ENCODE measurements at regions not wholly inside any gene's neighbourhood (a gene's known extent, or its start where the extent isn't known, plus 50 kb on each side); places are given as distances from the start of the nearest gene placed in this dataset.

DNA sequence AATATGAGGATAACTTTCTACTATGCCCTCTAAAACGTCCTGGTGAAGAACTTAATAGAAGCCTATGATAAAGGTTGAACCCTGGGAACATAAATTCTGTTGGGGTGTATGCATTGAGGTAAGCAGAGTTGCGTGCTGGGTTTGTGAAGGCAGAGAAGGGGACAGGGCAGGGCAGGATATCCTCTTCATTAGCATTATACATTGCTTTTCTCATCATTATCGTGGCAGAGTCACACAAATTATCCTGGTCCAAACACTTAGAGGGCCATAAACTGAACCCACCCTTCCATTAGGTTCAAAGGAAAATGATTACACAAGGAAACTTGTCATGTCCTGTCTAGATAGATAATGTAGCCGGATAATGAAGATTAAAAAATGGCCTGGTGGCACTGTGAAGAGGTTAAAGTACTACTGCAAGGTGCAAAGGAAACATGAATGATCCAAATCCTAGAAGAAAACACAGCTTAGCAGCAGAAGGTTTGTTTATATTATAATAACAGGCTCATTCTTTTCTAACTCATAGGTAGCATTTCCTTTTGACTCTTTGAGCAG is 189.1 kb downstream of the SPCS3 start:
- no peak for DNase-seq

DNA sequence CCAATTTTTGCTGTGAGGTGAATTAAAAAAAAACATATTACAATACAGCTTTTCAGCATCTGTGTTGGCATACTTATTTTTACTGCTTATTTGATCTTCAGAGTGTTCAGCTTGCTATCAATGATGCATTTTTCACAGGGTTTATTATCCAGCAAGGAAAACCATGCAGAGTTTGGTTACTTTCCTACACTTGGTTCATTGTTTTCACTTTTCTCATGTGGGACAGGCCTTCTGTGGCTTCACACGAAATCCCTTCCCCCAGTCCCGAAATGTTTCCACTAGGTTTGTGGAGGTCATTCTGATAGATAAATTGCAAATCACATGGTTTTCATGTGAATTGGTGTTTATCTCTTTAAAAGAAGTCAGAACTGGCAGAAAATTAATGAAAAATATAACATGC is 205.8 kb downstream of the SPCS3 start:
- DNase-seq, result no peak

DNA sequence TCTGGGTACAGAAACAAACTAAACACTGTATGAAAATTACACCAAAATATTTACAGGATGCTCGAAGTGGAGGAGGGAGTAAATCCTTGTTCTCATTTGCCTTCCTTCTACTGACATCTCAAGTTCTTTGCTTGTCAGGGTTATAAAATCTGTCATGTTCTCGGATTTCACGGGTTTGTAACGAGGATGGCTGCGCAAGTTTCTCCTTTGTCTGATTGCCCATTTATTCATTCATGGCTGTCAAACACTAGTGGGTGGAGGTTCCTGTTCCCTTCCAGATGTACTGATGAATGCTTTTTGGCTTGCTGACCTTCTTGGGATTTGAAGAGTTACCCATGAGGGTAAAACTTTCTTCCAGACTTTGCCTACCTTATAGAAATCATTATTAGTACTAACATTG is 206.9 kb downstream of the SPCS3 start:
- DNase-seq, result no peak

DNA sequence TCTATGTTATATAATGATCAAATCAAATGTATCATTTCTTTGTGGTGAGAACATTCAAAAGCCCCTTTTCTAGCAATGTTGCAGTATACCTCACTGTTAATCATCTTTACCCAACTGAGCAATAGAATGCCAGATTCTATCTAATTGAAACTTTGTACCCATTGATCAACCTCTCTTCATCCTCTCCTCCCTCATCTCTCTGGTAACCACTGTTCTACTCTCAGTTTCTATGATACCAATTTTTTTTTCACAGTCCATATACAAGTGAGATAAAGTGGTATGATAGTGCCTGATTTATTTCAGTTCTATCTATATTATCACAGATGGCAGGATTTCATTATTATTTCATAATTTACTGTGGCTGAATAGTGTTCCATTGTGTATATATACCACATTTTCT is 209.8 kb downstream of the SPCS3 start:
- no peak for DNase-seq

- DNase-seq, result no peak
Measured at GRCh38 chr4:176533159-176533558, 213.4 kb downstream of the SPCS3 start.

- DNase-seq, result peak; percentile 18
Measured at GRCh38 chr4:176534566-176534965, 214.8 kb downstream of the SPCS3 start.

DNA sequence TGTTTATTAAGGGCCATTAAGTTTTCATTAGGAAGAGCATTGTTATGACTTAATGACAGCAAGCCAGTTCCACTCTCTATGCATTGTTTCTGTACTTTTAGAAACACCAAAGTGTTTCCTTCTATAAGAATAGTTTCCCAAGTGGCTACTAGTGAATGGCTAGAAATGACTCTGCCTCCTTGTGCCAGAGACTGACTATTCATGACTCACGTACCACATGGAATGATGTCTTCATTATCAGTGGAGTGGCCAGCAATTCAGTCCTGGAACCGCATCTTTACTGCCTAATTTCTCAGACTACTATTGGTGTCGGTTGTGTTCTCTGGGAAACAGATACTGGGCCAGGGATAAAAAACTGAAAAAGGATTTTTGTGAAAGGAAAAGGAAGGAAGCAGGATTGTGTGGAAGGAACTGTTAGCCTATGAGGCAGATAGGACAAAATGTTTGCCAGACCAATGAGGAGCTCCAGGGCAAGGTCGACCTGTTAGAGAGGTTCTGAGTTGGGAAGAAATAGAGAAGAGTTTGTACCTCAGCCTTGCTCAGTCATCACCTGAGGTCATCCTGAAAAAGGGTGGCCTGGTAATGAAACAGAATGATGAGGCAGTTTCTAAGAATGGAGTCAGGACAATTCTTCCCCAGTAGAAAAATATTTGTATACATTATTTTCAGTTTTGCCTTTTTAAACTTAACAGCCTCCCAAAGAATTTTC is 218.6 kb downstream of the SPCS3 start:
- peak; percentile 13 for DNase-seq

DNA sequence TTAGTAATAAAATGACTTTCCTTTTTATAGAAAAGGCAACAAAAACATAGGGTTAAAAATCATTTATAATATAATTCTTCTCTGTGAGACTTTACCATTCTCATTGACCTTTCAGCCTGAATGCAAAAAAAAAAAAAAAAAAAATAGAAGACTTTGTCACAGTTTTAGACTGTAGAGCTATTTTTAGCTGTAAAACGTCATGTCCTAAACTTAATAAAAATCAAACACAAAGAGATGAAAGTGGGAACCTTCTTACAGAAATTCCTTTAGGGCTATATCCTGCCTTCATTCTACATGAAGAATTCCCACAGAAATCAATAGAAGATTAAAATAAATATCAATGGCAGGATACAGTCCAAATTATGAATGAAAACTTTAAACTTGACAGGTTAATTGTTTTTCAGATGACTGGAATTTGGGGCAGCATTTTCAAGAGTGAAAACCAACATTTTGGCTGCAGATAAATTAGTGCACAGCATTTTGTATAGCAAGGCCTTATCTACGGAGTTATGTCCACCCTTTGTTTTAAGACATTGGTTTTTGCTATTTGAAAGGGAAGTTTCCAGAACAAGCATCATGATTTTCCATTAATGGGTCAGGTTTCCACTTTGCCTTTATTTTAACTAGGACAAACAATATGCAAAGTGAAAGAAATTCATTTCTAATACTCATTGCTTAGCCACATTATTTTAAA is 219.5 kb downstream of the SPCS3 start:
- DNase-seq, result no peak

DNA sequence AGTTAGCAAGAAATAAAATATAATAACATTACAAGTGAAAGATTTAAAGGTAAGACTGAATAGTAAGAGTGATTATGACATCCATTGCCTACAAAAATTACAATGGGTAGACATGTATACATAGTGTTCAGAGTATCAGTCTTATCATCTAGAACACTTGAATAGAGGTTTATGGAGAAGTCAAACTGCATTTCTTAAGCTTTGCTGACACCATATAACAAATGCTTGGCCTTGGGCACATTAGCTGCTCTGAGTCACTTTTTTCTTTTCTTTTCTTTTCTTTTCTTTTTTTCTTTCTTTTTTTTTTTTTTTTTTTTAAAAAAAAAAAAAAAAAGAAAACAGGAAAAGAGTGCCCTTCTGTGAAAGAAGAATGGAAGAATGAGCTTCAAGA is 220.0 kb downstream of the SPCS3 start:
- no peak for DNase-seq

GRCh38 chr4:176540814-176541213 is 221.0 kb downstream of the SPCS3 start:
- no peak for DNase-seq

GRCh38 chr4:176545872-176546271 is 226.1 kb downstream of the SPCS3 start:
- no peak for DNase-seq

GRCh38 chr4:176546975-176547374 is 227.2 kb downstream of the SPCS3 start:
- no peak for DNase-seq

GRCh38 chr4:176548571-176548970 is 228.8 kb downstream of the SPCS3 start:
- DNase-seq, result peak; percentile 72

DNA sequence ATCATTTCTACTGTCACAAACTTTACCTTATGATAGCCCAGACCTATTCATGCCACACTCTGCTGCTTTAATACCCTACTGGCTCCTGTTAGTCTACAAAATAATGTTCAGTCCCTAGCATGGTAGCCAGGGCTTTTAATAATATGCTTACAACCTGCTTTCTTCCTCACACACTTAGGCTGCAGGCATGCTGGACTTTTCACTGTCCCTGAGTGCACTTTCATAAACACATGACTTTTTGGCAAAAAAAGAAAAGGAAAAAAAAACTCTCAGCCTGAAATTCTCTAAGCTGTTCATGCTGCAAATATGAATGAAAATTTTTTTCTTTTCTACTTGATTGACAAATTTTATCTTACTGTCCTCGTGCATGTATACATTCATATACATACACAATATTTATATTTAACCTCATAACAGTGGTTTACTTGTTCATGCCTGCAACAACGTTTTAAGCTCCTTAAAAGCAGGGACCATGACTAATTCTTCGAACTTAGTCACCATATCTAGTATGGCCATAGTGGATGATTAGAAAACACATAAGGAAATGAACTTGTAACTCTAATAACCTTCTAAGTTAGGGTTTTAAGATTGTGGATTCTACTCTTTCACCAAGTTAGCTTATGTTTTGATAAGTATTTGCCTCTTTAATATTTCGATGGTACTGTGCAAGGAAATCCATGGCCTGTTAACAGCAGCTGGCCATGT is 229.5 kb downstream of the SPCS3 start:
- no peak for DNase-seq

DNA sequence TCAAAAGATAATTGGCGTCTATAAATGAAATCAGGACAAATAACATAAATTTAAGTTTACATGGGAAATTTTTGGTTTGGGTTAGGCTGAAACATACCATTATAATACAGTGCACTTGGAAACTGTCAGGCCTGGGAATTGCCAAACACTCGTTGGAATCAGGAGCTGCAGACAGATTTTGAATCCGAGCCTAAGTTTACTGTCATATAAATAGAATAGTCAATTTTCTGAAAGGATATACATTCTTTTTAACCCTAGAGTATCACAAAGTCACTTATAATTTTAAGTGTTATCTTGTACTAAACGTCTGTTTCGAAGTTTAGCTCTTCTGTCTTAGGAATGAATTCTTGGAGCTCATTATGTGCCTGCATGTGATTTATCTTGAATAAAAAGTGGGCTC is 234.1 kb downstream of the VEGFC start:
- DNase-seq, result no peak

DNA sequence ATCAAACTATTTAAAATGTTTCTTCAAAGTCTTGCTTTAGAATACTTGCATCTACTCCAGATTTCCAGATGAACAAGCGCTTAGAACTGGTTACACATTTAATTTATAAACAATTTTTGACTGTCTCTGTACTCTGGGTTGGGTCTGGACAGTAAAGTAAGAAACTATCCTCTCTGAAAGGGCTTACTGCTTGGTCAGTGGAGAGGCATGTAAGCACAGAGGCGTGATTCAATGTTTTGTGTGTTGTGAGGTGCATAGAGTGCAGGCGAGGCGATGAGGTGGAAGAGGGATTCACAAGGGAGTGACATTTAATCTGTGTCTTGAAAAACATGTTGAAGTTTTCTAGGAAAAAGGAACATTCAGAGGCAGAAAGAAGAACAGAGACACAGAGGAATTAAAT is 231.4 kb downstream of the VEGFC start:
- DNase-seq, result peak; percentile 24

DNA sequence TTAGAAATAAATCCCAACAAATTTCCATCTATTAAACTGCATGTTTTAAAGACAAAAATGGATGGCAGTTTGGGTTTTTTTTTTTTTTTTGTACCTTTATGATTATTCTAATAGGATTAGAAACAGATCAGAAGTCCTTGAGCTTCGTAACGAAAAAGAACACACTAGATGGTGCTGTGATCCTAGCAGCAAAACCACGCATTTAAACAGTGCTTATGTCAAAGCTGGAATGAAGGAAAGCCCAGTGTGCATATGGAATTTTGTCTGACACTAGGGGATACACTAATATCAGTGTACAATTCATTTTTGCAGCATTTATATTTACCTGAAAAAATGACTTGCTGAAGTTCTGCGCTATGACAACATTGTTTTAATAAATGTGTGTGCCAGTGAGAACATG is 229.1 kb downstream of the VEGFC start:
- no peak for DNase-seq

GRCh38 chr4:176565049-176565448 is 227.7 kb downstream of the VEGFC start:
- no peak for DNase-seq

GRCh38 chr4:176566769-176567168 is 226.0 kb downstream of the VEGFC start:
- DNase-seq, result no peak

GRCh38 chr4:176568238-176568637 is 224.5 kb downstream of the VEGFC start:
- DNase-seq, result no peak

- DNase-seq, result no peak
Measured at GRCh38 chr4:176569301-176569700, 223.4 kb downstream of the VEGFC start.

- DNase-seq, result no peak
Measured at GRCh38 chr4:176571206-176571605, 221.5 kb downstream of the VEGFC start.

- DNase-seq, result no peak
Measured at GRCh38 chr4:176575141-176575730, 217.5 kb downstream of the VEGFC start.

Measured in kidney glomerular epithelial cell (primary cell).